ENCODE measurements at regions not wholly inside any gene's neighbourhood (a gene's known extent, or its start where the extent isn't known, plus 50 kb on each side); places are given as distances from the start of the nearest gene placed in this dataset.

DNA sequence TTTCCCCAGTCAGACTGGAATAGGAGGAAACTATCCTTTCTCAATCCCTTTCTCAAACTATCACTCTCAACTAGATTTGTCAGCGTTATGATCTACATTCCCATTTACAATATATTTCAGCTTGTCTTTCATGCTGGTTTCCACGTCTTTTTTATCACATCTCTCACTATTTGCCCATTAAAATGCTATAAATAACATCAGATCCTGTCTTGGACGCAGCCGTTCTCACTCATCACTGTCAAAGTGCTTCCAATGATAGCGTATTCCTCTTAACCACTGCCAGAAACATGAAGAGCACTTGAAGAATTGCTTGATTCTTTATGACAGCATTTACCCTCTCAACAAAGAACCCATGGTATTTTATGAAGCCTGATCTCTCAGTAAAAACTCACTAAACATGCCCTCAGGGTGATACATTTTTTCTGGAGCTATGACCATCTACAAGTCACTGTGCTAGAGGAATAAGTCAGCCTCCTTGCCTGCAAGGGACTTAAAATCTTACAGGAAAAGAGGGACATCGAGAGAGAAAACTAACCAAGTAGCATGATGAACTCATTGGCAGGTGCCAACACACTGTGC lies 205.6 kb upstream of the PFKP start:
- TF ChIP-seq, protein P1, sequence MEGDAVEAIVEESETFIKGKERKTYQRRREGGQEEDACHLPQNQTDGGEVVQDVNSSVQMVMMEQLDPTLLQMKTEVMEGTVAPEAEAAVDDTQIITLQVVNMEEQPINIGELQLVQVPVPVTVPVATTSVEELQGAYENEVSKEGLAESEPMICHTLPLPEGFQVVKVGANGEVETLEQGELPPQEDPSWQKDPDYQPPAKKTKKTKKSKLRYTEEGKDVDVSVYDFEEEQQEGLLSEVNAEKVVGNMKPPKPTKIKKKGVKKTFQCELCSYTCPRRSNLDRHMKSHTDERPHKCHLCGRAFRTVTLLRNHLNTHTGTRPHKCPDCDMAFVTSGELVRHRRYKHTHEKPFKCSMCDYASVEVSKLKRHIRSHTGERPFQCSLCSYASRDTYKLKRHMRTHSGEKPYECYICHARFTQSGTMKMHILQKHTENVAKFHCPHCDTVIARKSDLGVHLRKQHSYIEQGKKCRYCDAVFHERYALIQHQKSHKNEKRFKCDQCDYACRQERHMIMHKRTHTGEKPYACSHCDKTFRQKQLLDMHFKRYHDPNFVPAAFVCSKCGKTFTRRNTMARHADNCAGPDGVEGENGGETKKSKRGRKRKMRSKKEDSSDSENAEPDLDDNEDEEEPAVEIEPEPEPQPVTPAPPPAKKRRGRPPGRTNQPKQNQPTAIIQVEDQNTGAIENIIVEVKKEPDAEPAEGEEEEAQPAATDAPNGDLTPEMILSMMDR (IDR thresholded peaks at IDR 0.05; ENCODE audit: borderline replicate concordance, extremely low read depth, low read length, poor library complexity, severe bottlenecking): no peak
- no peak for TF ChIP-seq EZH2 (IDR thresholded peaks at IDR 0.05; ENCODE audit: borderline replicate concordance, low read depth, low read length, severe bottlenecking)

Data from DND-41 (cell line).